ENCODE measurements at regions not wholly inside any gene's neighbourhood (a gene's known extent, or its start where the extent isn't known, plus 50 kb on each side); places are given as distances from the start of the nearest gene placed in this dataset.
"Not testable (repeated sequence)": the region's sequence is repeated elsewhere in the genome, so short reads cannot be mapped to it uniquely, and the experiment has no call there.

DNA sequence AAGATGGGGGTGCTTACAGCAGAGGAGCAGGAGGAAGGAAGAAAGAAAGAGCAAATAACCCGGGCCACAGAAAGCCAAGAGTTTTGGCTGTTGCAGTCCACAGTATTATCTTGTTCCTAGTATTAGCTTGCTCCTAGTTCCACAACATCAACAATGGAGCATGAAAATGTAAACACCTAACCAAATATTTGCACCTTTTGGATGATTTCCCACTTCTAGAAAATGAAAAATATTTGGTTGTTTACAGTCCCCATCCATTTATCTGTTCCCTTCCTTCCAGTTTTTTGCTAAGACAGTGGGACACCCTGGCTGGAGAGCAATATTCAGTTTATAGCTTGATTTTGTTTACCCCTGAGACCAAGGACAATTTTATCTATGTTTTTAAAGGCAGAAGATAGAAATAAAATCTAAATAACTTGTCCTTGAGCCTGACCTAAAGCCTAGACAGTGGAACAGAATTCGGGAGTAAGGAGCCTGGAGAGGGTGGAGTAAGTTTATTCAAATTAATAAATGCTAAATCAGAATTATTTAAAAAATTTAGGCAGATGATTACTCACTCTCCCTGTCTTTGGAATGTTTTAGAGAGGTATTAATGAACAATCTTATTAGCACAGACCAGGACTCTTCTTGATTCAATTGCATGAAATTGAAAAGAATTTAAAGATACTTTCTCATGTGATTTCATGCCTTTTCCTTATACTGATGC, 51.6 kb downstream of the RESF1 start:
- DNase-seq (ENCODE audit: low read depth in 1 of 2, low spot score in 1 of 2): no peak

DNA sequence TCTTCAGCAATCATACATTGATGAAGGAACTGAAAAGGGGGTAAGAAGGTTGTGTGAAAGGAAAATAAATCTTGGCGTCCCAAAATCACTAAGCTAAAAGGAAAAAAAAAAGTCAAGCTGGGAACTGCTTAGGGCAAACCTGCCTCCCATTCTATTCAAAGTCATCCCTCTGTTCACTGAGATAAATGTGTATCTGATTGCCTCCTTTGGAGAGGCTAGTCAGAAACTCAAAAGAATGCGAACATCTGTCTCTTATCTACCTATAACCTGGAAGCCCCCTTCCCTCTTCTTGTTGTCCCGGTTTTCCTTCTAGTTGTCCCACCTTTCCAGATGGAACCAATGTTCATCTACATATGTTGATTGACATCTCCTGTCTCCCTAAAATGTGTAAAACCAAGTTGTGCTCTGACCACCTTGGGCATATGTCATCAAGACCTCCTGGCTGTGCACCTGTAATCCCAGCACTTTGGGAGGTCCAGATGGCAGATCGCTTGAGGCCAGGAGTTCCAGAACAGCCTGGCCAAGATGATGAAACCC, 53.1 kb downstream of the RESF1 start:
- DNase-seq (ENCODE audit: low read depth in 1 of 2, low spot score in 1 of 2): no peak

DNA sequence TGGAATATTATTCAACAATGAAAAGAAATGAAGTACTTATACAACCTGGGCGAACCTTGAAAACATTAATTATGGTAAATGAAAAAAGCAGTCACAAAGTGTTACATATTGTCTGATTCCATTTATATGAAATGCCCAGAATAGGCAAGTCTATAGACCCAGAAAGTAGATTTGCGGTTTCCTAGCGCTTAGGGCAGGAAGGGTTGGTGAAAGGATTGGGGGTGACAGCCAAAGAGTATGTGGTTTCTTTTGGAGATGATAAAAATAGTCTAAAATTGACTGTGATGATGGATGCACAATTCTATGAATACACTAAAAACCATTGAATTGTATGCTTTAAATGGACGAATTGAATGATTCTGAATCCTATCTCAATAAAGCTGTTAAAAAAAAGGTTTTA, 55.8 kb downstream of the RESF1 start:
- no peak for DNase-seq (ENCODE audit: low read depth in 1 of 2, low spot score in 1 of 2)

DNA sequence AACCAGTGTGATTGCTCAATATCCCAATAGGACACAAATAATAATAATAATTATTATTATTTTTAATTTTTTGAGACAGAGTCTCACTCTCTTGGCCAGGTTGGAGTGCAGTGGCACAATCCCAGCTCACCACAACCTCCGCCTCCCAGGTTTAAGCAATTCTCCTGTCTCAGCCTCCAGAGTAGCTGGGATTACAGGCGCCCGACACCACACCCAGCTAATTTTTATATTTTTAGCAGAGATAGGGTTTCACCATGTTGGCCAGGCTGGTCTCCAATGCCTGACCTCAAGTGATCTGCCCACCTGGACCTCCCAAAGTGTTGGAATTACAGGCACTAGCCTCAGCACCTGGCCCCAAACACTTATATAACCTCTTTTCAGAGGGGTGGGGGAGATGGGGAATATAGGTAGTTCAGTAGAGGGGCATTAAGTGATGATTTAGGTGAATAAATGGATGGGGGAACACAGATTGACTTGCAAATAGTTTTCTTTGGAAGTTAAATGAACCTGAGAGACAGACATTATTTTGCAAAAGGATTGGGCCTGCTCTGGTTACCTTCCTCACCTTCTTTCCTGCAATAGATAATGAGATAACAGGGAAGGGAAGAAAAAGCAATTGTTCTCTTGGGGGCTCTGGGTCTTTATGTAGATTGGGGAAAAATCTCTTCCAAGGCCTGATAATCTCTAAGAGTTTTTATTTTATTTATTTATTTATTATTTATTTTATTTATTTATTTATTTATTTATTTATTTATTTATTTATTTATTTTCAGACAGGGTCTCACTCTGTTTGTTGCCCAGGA, 57.7 kb downstream of the RESF1 start:
- DNase-seq (ENCODE audit: low read depth in 1 of 2, low spot score in 1 of 2): no peak

DNA sequence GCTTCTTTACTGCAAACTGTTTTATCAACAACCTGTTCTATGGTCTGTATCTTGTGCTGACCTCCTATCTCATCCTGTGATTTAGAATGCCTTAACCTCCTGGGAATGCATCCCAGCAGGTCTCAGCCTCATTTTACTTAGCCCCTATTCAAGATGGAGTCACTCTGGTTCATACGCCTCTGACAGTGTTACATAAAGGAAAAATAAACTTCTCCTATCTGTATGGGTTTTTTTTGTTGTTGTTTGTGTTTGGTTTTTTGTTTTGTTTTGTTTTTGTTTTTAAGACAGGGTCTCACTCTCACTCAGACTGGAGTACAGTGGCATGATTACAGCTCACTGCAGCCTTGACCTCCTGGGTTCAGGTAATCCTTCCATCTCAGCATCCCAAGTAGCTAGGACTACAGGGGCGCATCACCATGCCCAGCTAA, 62.1 kb downstream of the RESF1 start:
- DNase-seq (ENCODE audit: low read depth in 1 of 2, low spot score in 1 of 2): no peak

DNA sequence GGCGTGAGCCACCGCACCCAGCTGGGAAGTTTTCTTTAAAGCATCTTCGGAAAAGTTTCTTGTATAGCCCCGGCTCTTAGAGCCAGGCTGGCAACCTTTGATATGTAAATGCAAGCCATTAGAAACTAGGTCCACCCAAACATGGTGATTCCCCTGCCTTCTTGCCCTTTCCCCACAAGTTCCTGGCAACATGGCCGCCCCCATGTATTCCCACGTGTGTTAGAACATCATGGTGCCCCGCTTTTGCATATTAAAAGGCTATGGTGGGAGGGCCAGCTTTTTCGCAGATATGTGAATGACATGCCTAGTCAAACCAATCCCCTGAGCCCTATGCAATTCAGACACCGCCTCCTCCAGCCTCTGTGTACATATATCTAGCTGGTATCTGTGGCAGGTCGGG, 63.2 kb downstream of the RESF1 start:
- DNase-seq (ENCODE audit: low read depth in 1 of 2, low spot score in 1 of 2): not testable (repeated sequence)

DNA sequence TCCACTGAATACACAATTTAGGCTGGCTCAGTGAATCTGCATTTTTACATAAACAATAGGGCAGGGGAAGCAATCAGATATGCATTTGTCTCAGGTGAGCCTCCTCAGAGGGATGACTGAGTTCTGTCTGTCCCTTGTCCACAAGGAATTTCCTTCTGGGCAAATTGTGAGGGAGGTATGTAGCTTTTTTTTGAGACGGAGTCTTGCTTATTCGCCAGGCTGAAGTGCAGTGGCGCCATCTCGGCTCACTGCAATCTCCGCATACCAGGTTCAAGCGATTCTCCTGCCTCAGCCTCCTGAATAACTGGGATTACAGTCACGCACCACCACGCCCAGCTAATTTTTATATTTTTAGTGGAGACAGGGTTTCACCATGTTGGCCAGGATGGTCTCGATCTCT, 64.6 kb downstream of the RESF1 start:
- DNase-seq (ENCODE audit: low read depth in 1 of 2, low spot score in 1 of 2): not testable (repeated sequence)

DNA sequence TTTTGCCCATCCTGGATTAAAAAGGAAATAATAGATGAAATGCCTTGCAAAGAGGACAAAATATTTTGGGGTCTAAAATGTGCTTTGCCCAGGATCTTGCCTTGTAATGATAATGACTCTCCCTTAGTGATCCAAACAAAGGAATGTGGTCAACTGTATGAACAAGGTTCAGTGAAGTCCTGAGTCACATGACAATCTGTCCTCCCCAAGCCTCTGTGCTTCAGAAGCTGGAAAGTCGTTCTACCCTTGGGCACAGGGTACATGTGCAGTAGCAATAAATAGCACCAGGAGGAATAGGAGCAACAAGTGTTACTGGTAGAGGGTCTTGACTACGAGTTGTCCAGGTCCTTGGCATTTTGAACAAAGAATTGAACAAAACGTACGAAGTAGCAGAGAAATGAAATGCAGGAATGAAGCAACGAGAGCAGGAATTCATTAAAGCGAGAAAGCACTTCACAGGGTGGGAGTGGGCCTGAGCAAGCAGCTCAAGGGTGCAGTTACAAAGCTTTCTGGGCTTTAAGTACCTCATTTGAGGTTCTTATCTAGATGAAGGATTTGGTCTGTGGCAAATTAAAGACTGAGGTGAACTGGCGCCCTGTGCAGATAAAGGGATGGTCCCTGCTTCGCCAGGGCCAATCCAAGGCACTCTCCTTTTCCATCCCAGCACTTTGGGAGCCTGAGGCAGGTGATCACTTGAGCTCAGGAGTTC, 65.8 kb downstream of the RESF1 start:
- no peak for DNase-seq (ENCODE audit: low read depth in 1 of 2, low spot score in 1 of 2)

DNA sequence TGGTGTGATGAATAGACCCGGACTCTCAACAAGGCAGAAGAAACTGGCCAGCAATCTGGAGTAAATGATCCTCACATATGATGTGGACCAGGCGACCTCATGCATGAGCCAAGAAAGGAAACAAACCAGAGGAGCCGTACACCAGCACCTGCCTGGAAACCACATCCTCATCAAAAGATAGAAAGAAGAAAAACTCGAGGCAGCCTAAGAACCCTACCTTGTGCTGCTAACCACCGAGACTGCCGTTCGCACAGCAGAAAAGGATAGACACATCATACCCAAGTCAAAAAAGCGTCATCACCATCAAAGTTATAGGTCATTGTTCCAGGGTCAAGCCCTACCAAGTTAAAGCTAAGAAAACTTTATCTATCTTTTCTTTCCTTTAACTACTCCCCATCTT, 66.7 kb downstream of the RESF1 start:
- peak in 1 of 2 donors; percentile 7 for DNase-seq (ENCODE audit: low read depth in 1 of 2, low spot score in 1 of 2)

DNA sequence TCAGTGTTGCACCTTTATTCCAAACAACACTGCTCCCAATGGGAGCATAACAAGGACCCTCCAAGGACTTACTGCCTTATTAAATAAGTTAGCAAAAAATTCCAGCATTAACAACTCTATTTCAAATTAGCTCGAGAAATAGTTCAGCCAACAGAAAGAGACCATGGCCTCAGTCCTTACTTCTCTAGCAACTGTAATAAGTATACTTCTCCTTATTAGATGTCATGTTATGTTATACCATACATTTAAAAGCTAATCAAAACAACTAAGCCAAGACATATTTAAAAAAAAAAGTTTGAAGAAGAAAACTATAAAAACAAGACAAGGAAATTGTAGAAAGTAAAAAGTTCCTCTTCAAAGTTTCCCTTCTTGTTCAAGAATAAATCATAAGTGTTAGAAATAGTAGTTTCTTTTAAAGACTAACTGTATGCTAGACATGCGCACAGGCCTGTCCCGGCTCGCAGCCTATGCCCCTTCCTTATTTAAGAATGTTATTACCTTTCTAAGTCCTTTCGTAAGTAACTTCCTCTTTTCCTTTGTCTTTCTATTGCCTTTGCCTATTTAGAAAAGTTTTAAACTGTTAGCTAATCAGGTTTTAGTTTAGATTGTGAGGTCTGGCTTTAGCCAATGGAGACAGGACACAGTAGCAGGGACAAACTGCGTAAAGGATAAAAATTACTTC, 68.6 kb downstream of the RESF1 start:
- DNase-seq (ENCODE audit: low read depth in 1 of 2, low spot score in 1 of 2): no peak

DNA sequence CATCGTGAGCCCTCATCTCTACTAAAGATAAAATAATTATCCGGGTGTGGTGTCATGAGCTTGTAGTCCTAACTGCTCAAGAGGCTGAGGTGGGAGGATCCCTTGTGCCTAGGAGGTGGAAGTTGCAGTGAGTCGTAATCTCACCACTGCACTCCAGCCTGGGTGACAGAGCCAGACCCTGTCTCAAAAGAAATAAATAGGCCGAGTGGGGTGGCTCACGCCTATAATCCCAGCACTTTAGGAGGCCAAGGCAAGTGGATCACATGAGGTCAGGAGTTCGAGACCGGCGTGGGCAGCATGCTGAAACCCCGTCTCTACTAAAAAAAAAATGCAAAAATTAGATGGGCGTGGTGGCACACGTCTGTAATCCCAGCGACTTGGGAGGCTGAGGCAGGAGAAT, 70.9 kb downstream of the RESF1 start:
- no peak for DNase-seq (ENCODE audit: low read depth in 1 of 2, low spot score in 1 of 2)

DNA sequence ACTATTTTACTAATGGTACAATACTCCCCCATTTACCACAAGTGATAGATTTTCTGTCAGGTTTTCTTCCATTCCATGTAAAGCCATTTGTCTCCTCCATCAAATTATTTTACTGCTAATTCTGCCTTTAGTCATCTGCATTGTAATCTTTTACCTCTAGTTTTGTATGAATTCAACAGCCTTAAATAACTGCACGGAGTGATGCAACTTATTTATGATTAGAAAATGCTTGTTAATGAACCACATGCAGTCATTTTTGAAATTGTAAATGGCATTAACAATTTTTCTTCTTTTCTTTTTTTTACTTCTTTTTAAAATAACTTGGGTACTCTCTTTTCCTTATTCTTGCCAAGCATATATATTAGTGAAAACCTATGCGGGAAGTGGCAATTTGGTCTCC, 71.5 kb downstream of the RESF1 start:
- no peak for DNase-seq (ENCODE audit: low read depth in 1 of 2, low spot score in 1 of 2)

DNA sequence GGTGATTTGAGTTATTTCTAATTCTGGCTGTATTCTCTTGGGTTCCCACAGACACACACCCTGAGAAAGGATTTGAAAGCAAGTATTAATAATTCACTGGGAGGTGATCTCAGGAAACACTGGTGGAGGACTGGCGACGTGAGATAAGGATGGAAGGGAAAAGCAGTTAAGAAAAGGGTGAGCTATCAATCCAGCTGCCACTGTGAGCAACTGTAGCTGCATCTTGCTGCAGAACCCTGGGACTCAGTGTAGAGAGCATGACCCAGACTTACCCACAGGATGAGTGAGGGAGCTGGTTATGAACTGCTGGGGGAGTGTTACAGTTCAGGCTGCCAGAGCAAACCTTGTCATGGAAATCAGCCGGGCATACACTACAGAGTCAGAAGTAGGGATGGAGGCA, 71.9 kb downstream of the RESF1 start:
- DNase-seq (ENCODE audit: low read depth in 1 of 2, low spot score in 1 of 2): no peak

DNA sequence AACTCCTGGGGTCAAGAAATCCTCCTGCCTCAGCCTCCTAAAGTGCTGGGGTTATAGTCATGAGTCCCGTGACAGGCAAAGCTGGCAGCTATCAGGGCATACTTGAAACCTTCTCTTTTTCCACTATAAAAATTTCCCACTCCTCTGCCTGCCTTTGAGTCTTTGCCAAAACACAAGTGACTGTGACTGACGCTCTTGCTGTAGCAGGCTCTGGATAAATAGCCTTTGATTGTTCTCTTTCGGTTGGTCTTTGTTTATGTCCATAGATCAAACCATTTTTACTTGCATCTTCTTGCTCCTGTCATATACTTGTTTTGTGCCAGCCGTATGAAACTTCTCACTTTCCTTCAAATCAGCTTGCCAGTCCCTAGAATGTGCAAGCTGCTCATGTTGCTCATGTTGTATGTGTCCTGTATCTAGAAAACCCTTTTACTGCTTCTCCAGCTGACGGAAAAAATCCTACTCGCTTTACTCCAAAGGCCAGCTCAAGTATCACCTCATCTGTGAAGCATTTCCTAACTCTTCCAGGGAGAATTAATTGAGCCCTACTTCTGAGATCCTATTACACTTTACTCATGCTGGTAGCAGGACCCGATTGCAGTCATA, 73.1 kb downstream of the RESF1 start:
- DNase-seq (ENCODE audit: low read depth in 1 of 2, low spot score in 1 of 2): no peak

DNA sequence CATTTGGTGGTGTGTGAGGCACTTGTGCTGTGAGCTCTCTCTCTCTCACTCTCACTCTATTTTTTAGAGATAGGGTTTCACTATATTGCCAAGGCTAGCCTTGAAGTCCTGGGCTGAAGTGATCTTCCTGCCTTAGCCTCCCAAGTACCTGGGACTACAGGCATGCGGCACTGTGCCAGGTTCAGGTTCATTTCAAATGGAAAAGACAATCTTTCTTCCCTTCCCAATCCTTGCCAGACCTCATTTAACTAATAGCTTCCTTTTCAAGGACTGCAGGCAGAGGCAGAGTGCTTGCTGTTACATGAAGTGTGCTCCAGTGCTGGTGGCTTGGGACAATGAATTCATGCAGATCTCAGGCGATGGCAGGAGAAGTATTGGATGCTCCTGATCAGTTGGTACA, 73.2 kb upstream of the BICD1 start:
- no peak for DNase-seq (ENCODE audit: low read depth in 1 of 2, low spot score in 1 of 2)

DNA sequence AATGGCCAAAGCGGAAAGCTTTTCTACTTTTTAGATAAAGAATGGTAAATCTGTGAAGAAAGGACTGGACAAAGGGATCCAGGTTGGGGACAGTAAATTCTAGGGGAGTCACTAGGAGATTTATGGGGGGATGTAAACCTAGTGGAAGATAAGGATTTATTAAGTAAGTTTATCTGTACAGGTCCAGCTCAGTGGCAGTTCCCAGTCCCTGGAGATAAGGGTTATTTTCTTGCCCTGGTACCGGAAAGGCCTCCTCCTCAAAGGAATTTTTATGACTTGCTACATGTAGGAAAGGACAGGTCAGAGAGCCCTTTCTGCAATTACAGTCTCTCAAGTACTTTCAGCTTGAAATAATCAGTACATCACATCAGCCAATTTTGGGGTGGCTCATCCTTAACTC, 72.6 kb upstream of the BICD1 start:
- DNase-seq (ENCODE audit: low read depth in 1 of 2, low spot score in 1 of 2): no peak

DNA sequence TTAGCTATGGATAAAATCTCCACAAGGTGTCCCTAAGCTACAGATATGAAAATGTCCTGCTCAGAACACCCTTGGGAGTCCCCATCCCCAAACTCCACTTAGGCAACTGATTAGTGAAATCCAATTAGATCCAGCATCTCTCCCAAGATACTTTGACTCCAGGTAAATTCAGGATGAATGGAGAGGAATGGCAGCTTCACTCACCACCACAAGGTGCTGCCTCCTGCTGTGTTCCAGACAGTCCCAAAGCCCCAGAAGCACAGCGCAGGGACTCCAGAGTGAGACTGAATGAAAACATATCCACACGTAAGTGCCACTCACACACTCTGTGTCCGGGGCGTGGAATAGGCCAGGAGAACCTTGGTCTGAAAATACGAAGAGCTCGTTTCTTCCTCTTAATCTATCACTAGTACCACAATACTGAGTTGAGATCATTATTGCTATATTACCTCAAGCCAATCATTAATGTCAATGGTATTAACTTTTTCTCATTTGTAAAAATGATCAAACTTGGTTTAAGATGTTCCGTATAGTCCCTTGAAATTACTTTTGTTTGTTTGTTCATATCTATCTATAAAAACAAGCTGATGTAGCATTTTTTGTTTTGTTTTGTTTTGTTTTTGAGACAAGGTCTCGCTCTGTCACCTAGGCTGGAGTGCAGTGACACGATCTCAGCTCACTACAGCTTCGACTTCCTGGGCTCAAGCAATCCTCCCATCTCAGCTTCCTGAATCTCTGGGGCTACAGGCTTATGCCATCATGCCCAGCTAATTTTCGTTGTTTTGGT, 70.0 kb upstream of the BICD1 start:
- DNase-seq (ENCODE audit: low read depth in 1 of 2, low spot score in 1 of 2): no peak

DNA sequence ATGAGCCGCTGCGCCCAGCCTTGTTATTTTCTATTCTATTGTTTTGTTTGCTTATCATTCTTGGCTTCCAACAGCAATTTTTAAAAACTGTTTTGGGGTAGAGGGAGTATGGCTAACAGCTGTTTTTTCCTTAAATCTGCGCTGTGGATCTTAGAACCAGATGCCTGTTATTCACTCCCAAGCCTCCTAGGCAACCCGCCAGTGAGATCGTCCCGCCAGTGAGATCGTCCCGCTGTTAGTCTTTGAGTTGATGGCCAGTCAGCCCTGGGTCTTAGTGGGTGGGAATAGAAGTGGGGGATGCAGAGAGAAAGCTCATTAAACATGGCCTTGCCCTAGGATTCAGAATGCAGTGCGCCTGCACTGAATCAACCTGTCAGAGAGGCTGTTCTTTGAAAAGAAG, 67.3 kb upstream of the BICD1 start:
- DNase-seq (ENCODE audit: low read depth in 1 of 2, low spot score in 1 of 2): no peak

DNA sequence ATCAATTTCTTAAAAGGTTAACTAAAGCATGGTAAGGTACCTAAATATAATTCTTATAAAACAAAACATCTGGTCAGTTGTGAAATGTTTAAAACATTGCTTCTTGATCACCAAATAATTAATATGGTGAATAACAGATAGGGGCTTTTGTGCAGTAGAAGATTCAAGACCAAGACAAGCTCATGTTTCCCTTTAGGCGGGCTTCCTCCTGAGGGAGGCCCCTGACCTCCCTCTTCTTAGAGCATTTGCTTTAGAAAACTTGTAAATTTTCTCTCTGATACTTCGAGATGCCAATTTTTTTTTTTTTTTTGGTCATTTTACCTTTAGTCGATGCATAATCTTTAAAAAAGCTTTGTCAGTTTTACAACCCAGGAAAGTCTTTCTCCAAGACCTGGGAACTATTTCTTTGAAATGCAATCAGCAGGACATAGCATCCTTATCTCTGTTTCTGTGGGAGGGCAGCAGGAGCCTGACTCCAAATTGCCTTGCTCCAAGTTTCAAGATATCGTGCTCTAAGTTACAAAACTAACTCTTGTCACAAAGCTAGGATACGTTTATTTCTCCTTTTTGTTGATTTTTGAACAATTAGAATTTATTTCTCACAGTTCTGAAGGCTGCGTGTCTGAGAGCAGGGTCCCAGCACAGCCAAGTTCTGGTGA, 66.6 kb upstream of the BICD1 start:
- no peak for DNase-seq (ENCODE audit: low read depth in 1 of 2, low spot score in 1 of 2)

Data from activated T-helper 1 cell treated with anti-CD3 and anti-CD28 coated beads, Interleukin-2, amount 50 U/mL, for 16 hours (primary cell).